CD4-positive, alpha-beta T cell (primary cell): ENCODE measurements at regions not wholly inside any gene's neighbourhood (a gene's known extent, or its start where the extent isn't known, plus 50 kb on each side); places are given as distances from the start of the nearest gene placed in this dataset.
"Not testable (repeated sequence)": the region's sequence is repeated elsewhere in the genome, so short reads cannot be mapped to it uniquely, and the experiment has no call there.

ENCODE experiments used
- ATAC-seq: fragments of 200-7000 bp; cut with Tn5 transposase; one replicate; pipeline ENCODE4 v1.10.0; 2022; ENCODE audit warnings: mild to moderate bottlenecking; ENCODE audit not compliant: poor library complexity
- CTCF ChIA-PET: fragments of 350-600 bp; sonication (Branson Sonifier 250); formaldehyde crosslinking; loops from one replicate; lab custom pipeline; 2021; ENCODE audit warnings: antibody characterized with exemption, inconsistent platforms; lab: Charles Lee
- POLR2A ChIA-PET: fragments of 350-600 bp; sonication (Branson Sonifier 250); formaldehyde crosslinking; loops from one replicate; lab custom pipeline; 2021; ENCODE audit warnings: antibody characterized with exemption, inconsistent platforms; lab: Charles Lee
- DNase-seq, 14 experiments: peaks; one replicate each; pipeline ENCODE4 v3.0.0-alpha.2; 2013 to 2020; ENCODE audit warnings: mixed read lengths in 2 of 14
- H3K27ac ChIP-seq, 2 donors: one replicate each; pipeline versions ENCODE4 v1.5.1 to v1.7.0; 2013; ENCODE audit warnings: low read length in 2 of 2, low read depth in 1 of 2, mild to moderate bottlenecking in 1 of 2
- H3K27me3 ChIP-seq, 2 experiments: 1 replicate in 1 of 2; 2 replicates in 1 of 2; pipeline versions ENCODE4 v1.6.1 to v1.7.0; 2013; ENCODE audit warnings: low read length in 2 of 2, control low read depth in 1 of 2, mild to moderate bottlenecking in 1 of 2, moderate library complexity in 1 of 2; ENCODE audit not compliant: insufficient read depth in 2 of 2, control insufficient read depth in 1 of 2
- H3K36me3 ChIP-seq: one replicate; pipeline ENCODE4 v1.6.1; 2013; ENCODE audit warnings: low read length, control low read depth; ENCODE audit not compliant: insufficient read depth
- H3K4me1 ChIP-seq: one replicate; pipeline ENCODE4 v1.6.1; 2013; ENCODE audit warnings: low read length, control low read depth; ENCODE audit not compliant: insufficient read depth
- H3K4me3 ChIP-seq: one replicate; pipeline ENCODE4 v1.5.1; 2013; ENCODE audit warnings: mild to moderate bottlenecking, low read length, moderate library complexity
- H3K9me3 ChIP-seq, 2 experiments: 1 replicate in 1 of 2; 2 replicates in 1 of 2; pipeline versions ENCODE4 v1.6.1 to v1.7.0; 2013; ENCODE audit warnings: low read length in 2 of 2, mild to moderate bottlenecking in 2 of 2, control low read depth in 1 of 2, moderate library complexity in 1 of 2; ENCODE audit not compliant: control insufficient read depth in 1 of 2, insufficient read depth in 1 of 2
- H3K27ac Mint-ChIP-seq: one replicate; pipeline ENCODE4 v1.8.0; 2020; ENCODE audit warnings: mixed read lengths
- H3K27me3 Mint-ChIP-seq: one replicate; pipeline ENCODE4 v1.8.0; 2021; ENCODE audit warnings: mixed read lengths
- H3K36me3 Mint-ChIP-seq: one replicate; pipeline ENCODE4 v1.8.0; 2021; ENCODE audit warnings: low read depth, mixed read lengths
- H3K4me1 Mint-ChIP-seq: one replicate; pipeline ENCODE4 v1.8.0; 2021; ENCODE audit warnings: low read depth, mixed read lengths
- H3K4me3 Mint-ChIP-seq: one replicate; pipeline ENCODE4 v1.8.0; 2020; ENCODE audit warnings: mild to moderate bottlenecking, mixed read lengths
- H3K9me3 Mint-ChIP-seq: one replicate; pipeline ENCODE4 v1.8.0; 2020; ENCODE audit warnings: mixed read lengths
- CTCF ChIP-seq: fragments of 200-600 bp; IDR thresholded peaks from one replicate; pipeline ENCODE4 v1.8.0; 2022; ENCODE audit warnings: antibody characterized with exemption, mild to moderate bottlenecking
- intact Hi-C, 2 experiments: fragments of 100-400 bp; cut with DNase I in 1 of 2; cut with micrococcal nuclease in 1 of 2; formaldehyde crosslinking; loops; one replicate each; pipeline versions ENCODE4 v1.15.1 to v1.9.0; 2023 to 2025; cut with DNase I, micrococcal nuclease

- no peak overlapping the region for H3K27ac Mint-ChIP-seq
- CTCF ChIA-PET, result no interaction called here
- H3K27me3 Mint-ChIP-seq, result no peaks in the 10 kb centered on the region
- DNase-seq, result no peak
- Histone ChIP-seq H3K9me3 (peaks cover 0 to 9% of the 10 kb centered on the region in 2 experiments), H3K4me1 (no peaks in the 10 kb centered on the region), H3K36me3 (no peaks in the 10 kb centered on the region), H3K27ac (no peak overlapping the region), H3K4me3 (no peak overlapping the region), H3K27me3 (no peaks in the 10 kb centered on the region)
- no peaks in the 10 kb centered on the region for H3K36me3 Mint-ChIP-seq
- no peaks in the 10 kb centered on the region for H3K4me1 Mint-ChIP-seq
- TF ChIP-seq CTCF, result no peak
- no peak overlapping the region for H3K4me3 Mint-ChIP-seq
- POLR2A ChIA-PET, result no interaction called here
- H3K9me3 Mint-ChIP-seq, result peaks cover 9% of the 10 kb centered on the region
- no peak for ATAC-seq
- intact Hi-C loops, result no loop called here
These were observed 575.0 kb downstream of the GBE1 start for GRCh38 chr3:81186412-81186811.

- H3K9me3 Mint-ChIP-seq, H3K4me1 ChIP-seq, H3K9me3 ChIP-seq, H3K27me3 ChIP-seq, ATAC-seq, H3K27ac ChIP-seq, intact Hi-C loops, DNase-seq, H3K27me3 Mint-ChIP-seq, H3K27ac Mint-ChIP-seq, H3K4me3 ChIP-seq, H3K4me1 Mint-ChIP-seq, H3K4me3 Mint-ChIP-seq, H3K36me3 ChIP-seq, CTCF ChIA-PET, POLR2A ChIA-PET, H3K36me3 Mint-ChIP-seq: not testable (repeated sequence)
These were observed 579.2 kb downstream of the GBE1 start for GRCh38 chr3:81182086-81182875.

GRCh38 chr3:81173514-81173913 is 587.9 kb downstream of the GBE1 start:
- ChIA-PET CTCF (no interaction called here), POLR2A (no interaction called here)
- peaks cover 6% of the 10 kb centered on the region for H3K9me3 Mint-ChIP-seq
- Histone ChIP-seq H3K36me3 (no peaks in the 10 kb centered on the region), H3K4me3 (no peak overlapping the region), H3K27ac (no peak overlapping the region), H3K4me1 (no peaks in the 10 kb centered on the region), H3K27me3 (no peaks in the 10 kb centered on the region), H3K9me3 (peaks cover 0 to 4% of the 10 kb centered on the region in 2 experiments)
- ATAC-seq (no peak), DNase-seq (no peak)
- no peaks in the 10 kb centered on the region for H3K27me3 Mint-ChIP-seq
- no peak for TF ChIP-seq CTCF
- H3K4me3 Mint-ChIP-seq, result no peak overlapping the region
- H3K36me3 Mint-ChIP-seq, result no peaks in the 10 kb centered on the region
- intact Hi-C loops, result no loop called here
- no peaks in the 10 kb centered on the region for H3K4me1 Mint-ChIP-seq
- no peak overlapping the region for H3K27ac Mint-ChIP-seq

- CTCF ChIA-PET, result no interaction called here
- DNase-seq (no peak), ATAC-seq (no peak)
- POLR2A ChIA-PET, result no interaction called here
- Mint-ChIP-seq H3K36me3 (no peaks in the 10 kb centered on the region), H3K9me3 (peaks cover 11% of the 10 kb centered on the region), H3K4me1 (no peaks in the 10 kb centered on the region), H3K27ac (no peak overlapping the region), H3K4me3 (no peak overlapping the region), H3K27me3 (no peaks in the 10 kb centered on the region)
- no peak overlapping the region for H3K27ac ChIP-seq
- no peaks in the 10 kb centered on the region for H3K27me3 ChIP-seq
- intact Hi-C loops, result no loop called here
- no peak overlapping the region for H3K4me3 ChIP-seq
- no peak for TF ChIP-seq CTCF
- peaks cover 0 to 8% of the 10 kb centered on the region in 2 experiments for H3K9me3 ChIP-seq
- no peaks in the 10 kb centered on the region for H3K36me3 ChIP-seq
- no peaks in the 10 kb centered on the region for H3K4me1 ChIP-seq
These were observed 591.1 kb downstream of the GBE1 start for GRCh38 chr3:81170298-81170697.
